ENCODE measurements at regions not wholly inside any gene's neighbourhood (a gene's known extent, or its start where the extent isn't known, plus 50 kb on each side); places are given as distances from the start of the nearest gene placed in this dataset.
"Not testable (repeated sequence)": the region's sequence is repeated elsewhere in the genome, so short reads cannot be mapped to it uniquely, and the experiment has no call there.

DNA sequence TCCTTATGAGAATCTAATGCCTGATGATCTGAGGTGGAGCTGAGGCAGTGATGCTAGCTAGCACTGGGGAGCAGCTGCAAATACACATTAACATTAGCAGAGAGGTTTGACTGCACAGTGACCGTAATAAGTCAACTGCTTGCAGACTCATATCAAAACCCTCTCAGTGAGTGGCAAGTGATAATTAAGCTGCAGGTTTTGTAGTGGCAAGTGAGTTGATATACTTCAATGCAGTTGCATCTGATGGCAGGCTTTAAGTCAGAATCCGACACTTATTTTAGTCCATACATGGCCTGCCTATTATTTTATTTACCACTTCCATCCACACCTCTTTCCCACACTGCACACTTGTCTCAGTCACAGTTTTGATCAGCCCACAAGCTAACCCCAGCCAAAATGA, 209.2 kb upstream of the IRS2 start:
- H3K36me3 Mint-ChIP-seq = no peaks in the 10 kb centered on the region
- H3K9me3 Mint-ChIP-seq = peaks cover 0 to 6% (median 0%) of the 10 kb centered on the region in 7 donors
- no peak for DNase-seq
- H3K27ac Mint-ChIP-seq = no peak overlapping the region
- H3K4me1 Mint-ChIP-seq = no peaks in the 10 kb centered on the region
- no peak for ATAC-seq (ENCODE audit: low read depth in 2 of 2)
- H3K27me3 Mint-ChIP-seq = no peaks in the 10 kb centered on the region
- no peak overlapping the region for H3K4me3 Mint-ChIP-seq

DNA sequence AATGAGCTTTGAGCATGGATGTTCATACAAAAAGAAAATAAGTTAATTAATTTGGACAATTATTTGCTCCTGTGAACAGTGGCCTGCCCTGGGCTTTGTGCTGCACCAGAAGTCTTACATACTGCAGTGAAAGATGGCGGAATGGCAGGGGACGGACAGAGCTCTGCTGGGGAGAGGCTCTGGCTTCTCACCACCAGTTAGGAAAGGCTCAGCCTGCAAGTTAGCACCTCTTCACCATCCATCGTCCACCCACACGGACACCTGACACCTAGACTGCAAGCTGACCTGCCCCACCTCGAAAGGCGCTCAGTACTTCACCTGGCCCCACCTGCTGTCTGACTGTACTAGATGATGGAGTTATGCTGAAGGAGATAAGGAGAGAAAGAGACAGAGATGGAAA, 203.9 kb upstream of the IRS2 start:
- H3K4me1 Mint-ChIP-seq = no peaks in the 10 kb centered on the region
- H3K27ac Mint-ChIP-seq = no peak overlapping the region
- no peak for ATAC-seq (ENCODE audit: low read depth in 2 of 2)
- H3K36me3 Mint-ChIP-seq = no peaks in the 10 kb centered on the region
- peaks cover 0 to 6% (median 0%) of the 10 kb centered on the region in 3 donors for H3K27me3 Mint-ChIP-seq
- H3K9me3 Mint-ChIP-seq = peaks cover 0 to 9% (median 0%) of the 10 kb centered on the region in 7 donors
- DNase-seq = no peak
- no peak overlapping the region for H3K4me3 Mint-ChIP-seq

DNA sequence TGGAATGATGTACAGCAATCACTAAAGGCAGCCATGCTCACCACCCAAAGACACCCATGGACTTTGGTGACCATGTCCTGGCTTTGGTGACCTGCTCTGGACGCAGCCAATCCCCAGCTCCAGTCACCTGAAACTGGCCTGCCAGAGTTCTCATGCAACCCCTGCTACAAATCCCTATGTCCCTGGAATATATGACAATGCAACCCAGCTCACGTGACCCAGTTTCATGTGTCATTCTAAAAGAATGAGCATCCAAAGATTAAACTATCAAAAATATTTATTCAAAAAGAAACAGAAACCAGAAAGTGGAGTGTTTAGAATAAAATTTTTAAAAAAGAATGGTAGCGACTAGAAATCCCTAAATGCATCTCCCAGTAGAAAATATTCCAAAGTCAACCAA, 203.3 kb upstream of the IRS2 start:
- ATAC-seq (ENCODE audit: low read depth in 2 of 2) (no peak), DNase-seq (no peak)
- Mint-ChIP-seq H3K27ac (no peak overlapping the region), H3K9me3 (peaks cover 0 to 9% (median 0%) of the 10 kb centered on the region in 7 donors), H3K27me3 (peaks cover 0 to 6% (median 0%) of the 10 kb centered on the region in 3 donors), H3K4me1 (no peaks in the 10 kb centered on the region), H3K4me3 (no peak overlapping the region), H3K36me3 (no peaks in the 10 kb centered on the region)

DNA sequence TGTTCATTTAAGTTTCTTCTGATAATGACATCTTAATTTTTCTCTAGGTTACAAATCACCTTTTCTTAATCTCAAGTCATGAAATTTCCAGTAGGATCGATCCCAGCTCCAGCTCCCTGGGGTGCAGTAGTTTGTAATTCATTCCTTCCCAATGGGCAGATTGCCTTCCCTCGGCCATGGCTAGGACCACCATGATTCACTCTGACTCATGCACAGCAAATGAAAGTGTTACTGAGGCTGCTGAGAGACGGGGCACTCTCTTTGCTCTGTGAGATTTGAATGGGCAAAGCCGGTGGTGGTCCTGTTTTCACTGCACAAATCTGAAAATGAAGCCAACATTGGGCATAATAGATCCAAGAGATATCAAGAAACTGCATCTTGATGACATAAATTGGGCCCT, 202.8 kb upstream of the IRS2 start:
- ATAC-seq (ENCODE audit: low read depth in 2 of 2) (no peak), DNase-seq (no peak)
- Mint-ChIP-seq H3K9me3 (peaks cover 0 to 9% (median 0%) of the 10 kb centered on the region in 7 donors), H3K4me3 (no peak overlapping the region), H3K27ac (no peak overlapping the region), H3K27me3 (peaks cover 0 to 6% (median 0%) of the 10 kb centered on the region in 3 donors), H3K36me3 (no peaks in the 10 kb centered on the region), H3K4me1 (no peaks in the 10 kb centered on the region)

DNA sequence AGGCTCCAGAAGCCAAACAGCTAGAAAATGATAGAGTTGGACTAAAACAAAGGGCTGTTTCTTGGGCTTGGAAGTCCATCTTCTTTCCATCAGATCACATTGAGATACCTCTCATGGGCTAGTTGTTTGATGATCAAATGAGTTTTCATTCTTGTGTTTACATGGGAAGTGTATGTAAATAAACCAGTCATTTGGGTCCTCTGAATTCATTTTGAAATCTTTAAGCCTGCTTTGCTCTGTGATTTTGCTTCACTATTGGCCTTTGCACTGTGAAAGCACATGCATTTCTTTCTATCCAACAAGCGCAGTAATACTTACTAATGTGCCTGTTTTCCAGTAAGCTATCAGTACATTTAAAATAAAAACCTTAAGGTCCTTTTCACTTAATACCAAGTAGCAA, 200.5 kb upstream of the IRS2 start:
- Mint-ChIP-seq H3K27me3 (peaks cover 0 to 6% (median 0%) of the 10 kb centered on the region in 3 donors), H3K4me3 (no peak overlapping the region), H3K27ac (no peak overlapping the region), H3K4me1 (no peaks in the 10 kb centered on the region), H3K36me3 (no peaks in the 10 kb centered on the region), H3K9me3 (peaks cover 0 to 5% (median 0%) of the 10 kb centered on the region in 7 donors)
- DNase-seq (no peak), ATAC-seq (ENCODE audit: low read depth in 2 of 2) (no peak)

DNA sequence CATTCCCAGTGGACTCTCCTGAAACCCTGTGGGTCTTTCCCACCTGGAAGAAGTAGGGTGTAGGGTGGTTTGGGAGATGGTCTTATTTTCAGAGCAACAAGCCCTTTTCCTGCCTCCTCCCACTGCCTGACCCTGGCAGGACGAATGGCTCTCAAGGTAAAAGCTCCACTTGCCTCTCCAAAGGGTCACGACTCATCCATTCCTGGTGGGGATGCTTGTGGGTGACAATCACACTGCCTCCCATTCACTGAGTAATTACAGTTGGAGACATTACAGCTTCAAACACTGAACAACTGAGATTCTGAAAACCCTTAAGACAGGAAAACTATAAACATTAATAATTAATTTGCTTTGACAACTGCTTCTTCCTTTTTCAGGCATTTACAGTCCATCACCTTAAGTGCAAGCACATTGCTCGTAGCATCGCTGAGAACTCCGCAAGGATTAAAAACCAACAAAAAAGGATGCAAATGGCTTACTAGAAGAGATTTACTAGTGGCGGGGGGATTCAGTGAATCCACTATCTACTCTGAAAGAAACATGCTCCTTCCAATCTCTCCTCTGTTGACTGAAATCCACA, 199.6 kb upstream of the IRS2 start:
- no peak overlapping the region for H3K4me3 Mint-ChIP-seq
- H3K27me3 Mint-ChIP-seq = peaks cover 0 to 6% (median 0%) of the 10 kb centered on the region in 3 donors
- H3K9me3 Mint-ChIP-seq = peaks cover 0 to 5% (median 0%) of the 10 kb centered on the region in 7 donors
- ATAC-seq (ENCODE audit: low read depth in 2 of 2) = no peak
- DNase-seq = no peak
- H3K36me3 Mint-ChIP-seq = no peaks in the 10 kb centered on the region
- no peaks in the 10 kb centered on the region for H3K4me1 Mint-ChIP-seq
- H3K27ac Mint-ChIP-seq = no peak overlapping the region

DNA sequence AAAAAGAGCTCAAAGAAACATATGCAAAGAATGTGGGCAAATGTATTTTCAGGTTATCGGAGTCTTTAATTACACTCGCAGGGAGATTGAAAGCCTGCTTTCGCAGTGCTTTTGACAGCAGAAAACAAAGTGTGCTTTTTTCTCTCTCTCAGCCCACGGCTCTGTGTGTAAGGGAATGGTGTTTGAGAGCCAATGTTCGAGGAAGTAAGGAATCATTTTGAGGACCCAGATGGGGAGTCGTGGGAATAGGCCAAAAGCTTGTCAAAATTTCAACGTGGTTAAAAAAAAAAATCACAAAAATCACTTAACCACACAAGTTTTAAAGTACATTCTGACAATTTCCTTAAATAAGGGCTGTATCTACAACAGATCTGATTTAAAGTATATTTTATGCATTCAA, 197.1 kb upstream of the IRS2 start:
- H3K9me3 Mint-ChIP-seq = peaks cover 0 to 2% (median 0%) of the 10 kb centered on the region in 7 donors
- peaks cover 0 to 6% (median 0%) of the 10 kb centered on the region in 3 donors for H3K27me3 Mint-ChIP-seq
- ATAC-seq (ENCODE audit: low read depth in 2 of 2) = no peak
- DNase-seq = no peak
- H3K36me3 Mint-ChIP-seq = no peaks in the 10 kb centered on the region
- H3K4me3 Mint-ChIP-seq = no peak overlapping the region
- H3K4me1 Mint-ChIP-seq = no peaks in the 10 kb centered on the region
- no peak overlapping the region for H3K27ac Mint-ChIP-seq

DNA sequence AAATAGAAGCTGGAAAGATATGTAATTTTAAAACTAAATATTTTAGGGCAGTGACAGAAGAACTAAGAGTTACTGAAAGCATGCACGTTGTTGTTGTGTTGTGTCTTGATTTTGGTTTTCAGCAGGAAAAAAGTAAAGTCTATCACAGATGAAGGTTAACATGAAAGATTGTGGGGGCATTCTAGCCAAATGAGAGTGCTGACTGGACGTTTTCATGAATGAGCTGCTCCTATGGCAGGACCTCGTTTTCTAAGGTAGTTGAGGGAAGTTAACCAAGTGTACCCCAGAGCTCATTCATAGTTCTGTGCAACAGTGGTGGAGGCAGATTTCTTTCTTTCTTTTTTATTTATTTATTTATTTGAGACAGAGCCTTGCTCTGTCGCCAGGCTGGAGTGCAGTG, 194.6 kb upstream of the IRS2 start:
- no peak overlapping the region for H3K4me3 Mint-ChIP-seq
- H3K9me3 Mint-ChIP-seq = no peaks in the 10 kb centered on the region
- H3K36me3 Mint-ChIP-seq = no peaks in the 10 kb centered on the region
- no peak overlapping the region for H3K27ac Mint-ChIP-seq
- no peaks in the 10 kb centered on the region for H3K27me3 Mint-ChIP-seq
- H3K4me1 Mint-ChIP-seq = peaks cover 0 to 3% (median 0%) of the 10 kb centered on the region in 3 donors
- no peak for ATAC-seq (ENCODE audit: low read depth in 2 of 2)
- no peak for DNase-seq

DNA sequence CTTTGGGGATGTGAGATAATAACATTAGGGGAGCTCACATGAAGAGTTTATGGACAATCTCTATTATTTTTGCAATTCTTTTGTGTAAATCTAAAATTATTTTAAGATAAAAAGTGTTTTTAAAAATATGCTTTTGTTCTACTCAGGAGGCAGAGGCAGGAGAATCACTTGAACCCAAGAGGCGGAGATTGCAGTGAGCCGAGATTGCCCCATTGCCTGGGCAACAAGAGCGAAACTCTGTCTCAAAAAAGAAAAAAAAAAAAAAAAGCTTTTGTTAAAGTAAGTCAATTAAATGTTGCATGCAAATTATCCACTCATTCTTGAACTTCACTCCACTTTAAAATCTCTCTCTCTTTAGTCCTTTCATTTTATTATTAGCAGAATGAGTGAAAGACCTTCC, 193.3 kb upstream of the IRS2 start:
- DNase-seq; H3K9me3 Mint-ChIP-seq; ATAC-seq (ENCODE audit: low read depth in 2 of 2); H3K27ac Mint-ChIP-seq; H3K4me1 Mint-ChIP-seq; H3K36me3 Mint-ChIP-seq; H3K4me3 Mint-ChIP-seq; H3K27me3 Mint-ChIP-seq: not testable (repeated sequence)

DNA sequence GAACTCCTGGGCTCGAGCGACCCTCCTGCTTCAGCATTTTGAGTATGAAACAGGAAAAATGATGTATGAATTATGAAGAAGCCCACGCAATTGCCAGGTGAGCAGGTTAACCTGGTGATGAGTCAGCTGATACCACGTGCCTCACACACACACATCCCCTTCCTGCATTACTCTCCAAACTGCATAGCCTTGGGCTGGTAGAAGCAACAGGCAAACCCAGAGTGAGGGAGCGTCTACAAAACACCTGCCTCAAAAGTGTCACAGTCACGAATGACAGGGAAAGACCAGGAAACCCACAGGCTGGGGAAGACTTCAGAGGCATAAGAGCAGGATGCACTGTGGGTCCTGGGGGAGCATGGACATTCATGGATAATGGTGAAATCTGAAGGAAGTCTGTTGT, 192.8 kb upstream of the IRS2 start:
- Mint-ChIP-seq H3K36me3 (no peaks in the 10 kb centered on the region), H3K4me1 (peaks cover 0 to 3% (median 0%) of the 10 kb centered on the region in 3 donors), H3K4me3 (no peak overlapping the region), H3K27ac (no peak overlapping the region), H3K27me3 (no peaks in the 10 kb centered on the region), H3K9me3 (no peaks in the 10 kb centered on the region)
- DNase-seq = no peak
- ATAC-seq (ENCODE audit: low read depth in 2 of 2) = no peak

DNA sequence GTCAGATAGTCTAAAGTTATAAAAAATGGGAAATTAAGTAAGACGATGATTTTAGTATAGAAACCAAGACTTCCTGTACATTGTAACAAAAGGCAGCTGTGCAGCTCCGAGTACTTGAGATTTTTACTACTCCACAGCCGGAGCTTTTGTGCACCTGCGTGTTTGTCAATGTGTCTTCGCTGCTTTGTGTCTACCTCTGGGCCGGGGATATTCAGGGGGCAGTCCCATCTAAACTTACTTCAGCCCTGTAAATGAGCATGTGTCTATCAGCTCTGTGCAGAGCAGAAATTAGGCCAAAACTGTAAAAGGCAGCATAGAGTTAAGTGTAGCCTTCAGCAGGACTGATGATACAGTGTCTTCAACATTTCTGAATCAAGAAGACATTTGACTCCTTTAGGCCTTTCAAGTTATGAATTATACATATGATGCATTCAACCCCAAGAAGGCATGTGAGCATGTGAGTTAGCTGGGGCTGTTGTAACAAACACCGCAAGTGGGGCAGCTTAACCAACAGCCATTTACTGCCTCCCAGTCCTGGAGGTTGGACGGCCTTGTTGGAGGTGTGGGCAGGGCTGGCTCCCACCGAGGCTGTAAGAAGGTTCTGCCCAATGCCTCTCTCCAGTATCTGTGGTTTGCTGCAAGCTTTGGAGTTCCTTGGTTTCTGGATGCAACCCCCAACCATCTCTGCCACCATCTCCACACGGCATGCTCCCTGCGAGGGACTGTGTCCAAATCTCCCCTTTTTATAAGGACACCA, 191.0 kb upstream of the IRS2 start:
- Mint-ChIP-seq H3K36me3 (no peaks in the 10 kb centered on the region), H3K27me3 (no peaks in the 10 kb centered on the region), H3K9me3 (peaks cover 0 to 1% (median 0%) of the 10 kb centered on the region in 7 donors), H3K27ac (no peak overlapping the region), H3K4me1 (peaks cover 0 to 3% (median 0%) of the 10 kb centered on the region in 3 donors), H3K4me3 (no peak overlapping the region)
- DNase-seq = no peak
- ATAC-seq (ENCODE audit: low read depth in 2 of 2) = no peak

DNA sequence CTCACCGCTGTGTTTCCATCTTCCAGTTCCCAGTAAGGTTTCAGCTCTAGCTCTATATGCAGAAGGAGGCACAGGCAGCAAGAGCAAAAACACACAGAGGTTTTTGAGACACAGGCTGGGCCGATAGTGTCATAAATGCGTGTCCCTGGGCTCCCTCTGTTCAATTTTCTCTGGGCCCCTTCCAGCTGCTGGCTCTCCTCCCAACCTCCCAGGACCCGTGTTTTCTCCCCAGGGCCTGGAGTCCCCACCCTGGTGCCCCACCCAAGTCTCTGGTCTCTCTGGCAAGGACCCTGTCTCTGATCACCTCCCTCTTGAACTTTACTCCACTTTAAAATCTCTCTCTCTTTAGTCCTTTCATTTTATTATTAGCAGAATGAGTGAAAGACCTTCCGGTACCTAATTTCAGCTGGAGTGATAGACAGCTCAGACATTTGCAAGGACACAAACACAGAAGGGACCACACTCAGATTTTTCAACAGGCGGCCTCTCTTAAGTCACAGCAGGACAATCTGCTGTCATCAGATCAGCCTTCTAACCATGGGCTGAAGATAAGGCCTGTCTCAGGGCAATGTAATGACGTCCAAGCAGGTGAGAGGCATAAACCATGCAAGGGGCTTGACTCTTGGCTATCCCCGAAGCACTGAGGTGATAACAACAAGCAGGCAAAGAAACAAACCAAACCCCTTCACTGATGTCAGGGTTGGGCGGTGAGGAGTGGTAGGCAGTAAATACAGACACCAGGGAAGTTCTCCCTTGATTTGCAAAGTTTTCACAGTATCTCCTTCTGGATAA, 190.0 kb upstream of the IRS2 start:
- H3K4me3 Mint-ChIP-seq = no peak overlapping the region
- no peaks in the 10 kb centered on the region for H3K36me3 Mint-ChIP-seq
- no peak overlapping the region for H3K27ac Mint-ChIP-seq
- H3K27me3 Mint-ChIP-seq = no peaks in the 10 kb centered on the region
- ATAC-seq (ENCODE audit: low read depth in 2 of 2) (no peak), DNase-seq (no peak)
- peaks cover 0 to 1% (median 0%) of the 10 kb centered on the region in 7 donors for H3K9me3 Mint-ChIP-seq
- peaks cover 0 to 3% (median 0%) of the 10 kb centered on the region in 3 donors for H3K4me1 Mint-ChIP-seq

DNA sequence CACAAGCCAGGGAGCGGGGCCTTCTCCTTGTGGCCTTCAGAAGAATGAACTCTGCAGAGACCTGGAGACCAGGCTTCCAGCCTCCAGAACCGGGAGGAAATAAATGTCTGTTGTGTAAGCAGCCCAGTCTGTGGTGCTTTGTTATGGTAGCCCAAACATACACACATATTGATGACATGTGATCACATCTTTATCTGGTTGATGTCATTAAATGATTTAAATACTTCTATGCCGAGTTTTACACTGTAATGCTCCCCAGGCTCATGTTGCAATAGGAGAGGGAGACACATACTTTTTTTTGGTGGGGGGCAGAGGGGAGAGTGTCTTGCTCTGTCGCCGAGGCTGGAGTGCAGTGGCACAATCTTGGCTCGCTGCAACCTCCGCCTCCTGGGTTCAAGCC, 188.0 kb upstream of the IRS2 start:
- Mint-ChIP-seq H3K4me1 (peaks cover 0 to 3% (median 0%) of the 10 kb centered on the region in 3 donors), H3K27me3 (no peaks in the 10 kb centered on the region), H3K36me3 (peaks cover 0 to 14% of the 10 kb centered on the region in 2 donors), H3K4me3 (no peak overlapping the region), H3K9me3 (peaks cover 6 to 15% (median 12%) of the 10 kb centered on the region in 7 donors), H3K27ac (no peak overlapping the region)
- ATAC-seq (ENCODE audit: low read depth in 2 of 2) (no peak), DNase-seq (no peak)

DNA sequence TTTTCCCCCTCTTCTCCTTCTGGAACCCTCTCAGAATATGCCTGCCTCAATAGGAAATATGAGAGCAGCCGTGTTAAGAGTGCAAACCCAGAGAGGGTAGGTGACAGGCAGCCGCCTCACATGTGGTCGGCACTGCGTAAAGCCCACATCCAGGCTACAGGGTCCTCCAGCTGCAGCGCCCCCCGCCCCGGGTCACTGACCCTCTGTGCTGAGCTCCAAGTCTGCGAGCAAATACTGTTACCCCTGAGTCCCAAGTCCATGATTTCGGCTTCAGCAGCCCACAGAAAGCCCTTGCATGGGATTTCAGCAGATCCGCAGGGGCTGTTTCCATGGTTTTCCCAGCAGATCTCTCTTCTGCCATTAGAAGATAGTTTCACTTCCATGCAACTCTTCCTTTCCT, 186.9 kb upstream of the IRS2 start:
- Mint-ChIP-seq H3K36me3 (peaks cover 0 to 14% of the 10 kb centered on the region in 2 donors), H3K9me3 (peaks cover 6 to 22% (median 18%) of the 10 kb centered on the region in 7 donors), H3K27ac (no peak overlapping the region), H3K4me1 (peaks cover 0 to 3% (median 0%) of the 10 kb centered on the region in 3 donors), H3K4me3 (no peak overlapping the region), H3K27me3 (no peaks in the 10 kb centered on the region)
- DNase-seq (no peak), ATAC-seq (ENCODE audit: low read depth in 2 of 2) (no peak)
